Body of pancreas (tissue), 4 donors: ENCODE measurements at regions not wholly inside any gene's neighbourhood (a gene's known extent, or its start where the extent isn't known, plus 50 kb on each side); places are given as distances from the start of the nearest gene placed in this dataset.
"Not testable (repeated sequence)": the region's sequence is repeated elsewhere in the genome, so short reads cannot be mapped to it uniquely, and the experiment has no call there.

Source experiments
- CTCF ChIP-seq, 7 experiments: fragments of 450-650 bp in 4 of 7; fragments of 200-600 bp in 3 of 7; sonication (generic) in 3 of 7; IDR thresholded peaks; one replicate each; pipeline ENCODE4 v1.5.1; 2016 to 2019; ENCODE audit warnings: antibody characterized with exemption in 7 of 7
- POLR2A ChIP-seq, 3 donors: fragments of 450-650 bp; IDR thresholded peaks; one replicate each; pipeline ENCODE4 v1.6.1; 2016; ENCODE audit warnings: antibody characterized with exemption in 3 of 3, mild to moderate bottlenecking in 2 of 3

DNA sequence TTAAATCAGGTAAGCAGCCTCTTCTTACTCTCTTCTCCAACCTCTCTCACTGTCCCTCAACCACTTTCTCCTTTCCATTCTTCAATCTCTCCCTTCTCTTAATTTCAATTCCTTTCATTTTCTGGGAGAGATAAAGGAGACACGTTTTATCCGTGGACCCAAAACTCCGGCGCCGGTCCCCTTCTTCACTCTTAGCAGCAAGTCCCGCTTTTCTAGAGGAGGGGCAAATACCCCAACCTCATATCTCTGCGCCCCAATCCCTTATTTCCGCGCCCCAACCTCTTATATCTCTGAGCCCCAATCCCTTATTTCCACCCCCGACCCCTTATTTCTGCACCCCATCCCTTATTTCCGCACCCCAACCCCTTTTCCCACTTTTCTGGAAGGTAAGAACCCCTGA is 691.6 kb downstream of the EFNA5 start:
- not testable (repeated sequence) for TF ChIP-seq CTCF, POLR2A (IDR thresholded peaks at IDR 0.05)
